ENCODE measurements at regions not wholly inside any gene's neighbourhood (a gene's known extent, or its start where the extent isn't known, plus 50 kb on each side); places are given as distances from the start of the nearest gene placed in this dataset.

GRCh38 chr3:30341851-30342250, 264.6 kb upstream of the TGFBR2 start:
- intact Hi-C loops (cut with DNase I), result no loop called here
- no peak for DNase-seq

GRCh38 chr3:30342318-30343060, 263.9 kb upstream of the TGFBR2 start:
- peak in 20 of 42 donors; percentile 4 to 61 (median 22) for DNase-seq
- intact Hi-C loops (cut with DNase I), result no loop called here

GRCh38 chr3:30343067-30343831, 263.2 kb upstream of the TGFBR2 start:
- intact Hi-C loops (cut with DNase I), result no loop called here
- DNase-seq, result no peak

- intact Hi-C loops (cut with DNase I), result no loop called here
- DNase-seq, result no peak
Observed at GRCh38 chr3:30343861-30344260, 262.5 kb upstream of the TGFBR2 start.

GRCh38 chr3:30344288-30344687, 262.1 kb upstream of the TGFBR2 start:
- no peak for DNase-seq
- intact Hi-C loops (cut with DNase I), result no loop called here

GRCh38 chr3:30346933-30347320, 259.5 kb upstream of the TGFBR2 start:
- intact Hi-C loops (cut with DNase I), result no loop called here

GRCh38 chr3:30347679-30348216, 258.7 kb upstream of the TGFBR2 start:
- DNase-seq, result no peak
- intact Hi-C loops (cut with DNase I), result no loop called here

More at GRCh38 chr3:30346933-30347320, 259.5 kb upstream of the TGFBR2 start:
- DNase-seq, result no peak

GRCh38 chr3:30349507-30349906, 256.9 kb upstream of the TGFBR2 start:
- no peak for DNase-seq
- intact Hi-C loops (cut with DNase I), result no loop called here

- intact Hi-C loops (cut with DNase I), result no loop called here
- peak in 9 of 42 donors; percentile 5 to 66 (median 20) for DNase-seq
Observed at GRCh38 chr3:30350011-30350410, 256.4 kb upstream of the TGFBR2 start.

- intact Hi-C loops (cut with DNase I), result no loop called here
- DNase-seq, result no peak
Observed at GRCh38 chr3:30350901-30351300, 255.5 kb upstream of the TGFBR2 start.

GRCh38 chr3:30352410-30353318, 253.7 kb upstream of the TGFBR2 start:
- intact Hi-C loops (cut with DNase I), result no loop called here
- DNase-seq, result no peak

- intact Hi-C loops (cut with DNase I), result no loop called here
- no peak for DNase-seq
Observed at GRCh38 chr3:30353711-30354467, 252.5 kb upstream of the TGFBR2 start.

GRCh38 chr3:30354513-30354912, 251.9 kb upstream of the TGFBR2 start:
- intact Hi-C loops (cut with DNase I), result no loop called here
- DNase-seq, result no peak

GRCh38 chr3:30354972-30355371, 251.4 kb upstream of the TGFBR2 start:
- no peak for DNase-seq
- intact Hi-C loops (cut with DNase I), result no loop called here

- DNase-seq, result no peak
- intact Hi-C loops (cut with DNase I), result no loop called here
Observed at GRCh38 chr3:30355622-30356021, 250.8 kb upstream of the TGFBR2 start.

GRCh38 chr3:30356866-30357753, 249.3 kb upstream of the TGFBR2 start:
- intact Hi-C loops (cut with DNase I), result no loop called here
- no peak for DNase-seq

GRCh38 chr3:30357897-30358296, 248.5 kb upstream of the TGFBR2 start:
- intact Hi-C loops (cut with DNase I), result no loop called here
- no peak for DNase-seq

- intact Hi-C loops (cut with DNase I), result no loop called here
- DNase-seq, result no peak
Observed at GRCh38 chr3:30358871-30359270, 247.5 kb upstream of the TGFBR2 start.

Data from head of caudate nucleus (tissue), 42 donors.